ENCODE measurements at regions not wholly inside any gene's neighbourhood (a gene's known extent, or its start where the extent isn't known, plus 50 kb on each side); places are given as distances from the start of the nearest gene placed in this dataset.

DNA sequence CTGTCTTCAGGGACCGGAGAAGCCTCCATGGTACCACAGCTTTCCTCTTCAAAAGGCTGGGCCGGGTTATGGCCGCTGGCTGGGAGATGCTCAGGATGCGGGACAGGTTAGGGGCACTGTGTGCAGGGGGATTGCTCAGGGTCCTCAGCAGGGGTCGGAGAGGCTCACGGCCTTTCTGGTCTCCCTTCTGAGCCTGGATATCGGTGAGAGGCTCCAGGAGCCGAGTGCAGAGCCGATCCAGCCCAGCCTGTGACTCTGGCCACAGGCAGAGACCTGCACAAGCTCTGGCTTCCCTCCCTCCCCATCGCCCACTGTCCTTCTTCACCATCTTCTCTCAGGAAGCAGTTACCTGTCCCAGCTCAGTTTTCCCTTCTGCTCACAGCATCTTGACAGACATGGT lies 306.0 kb downstream of the ZNF536 start:
- Mint-ChIP-seq H3K4me3 (no peak overlapping the region), H3K27ac (no peak overlapping the region), H3K36me3 (ENCODE audit: low read depth) (no peaks in the 10 kb centered on the region), H3K4me1 (no peaks in the 10 kb centered on the region), H3K27me3 (peaks cover 43% of the 10 kb centered on the region)
- no peaks in the 10 kb centered on the region for H3K9me3 ChIP-seq (ENCODE audit: control insufficient read depth, low read length, poor library complexity, severe bottlenecking)
- ATAC-seq (no peak), DNase-seq (no peak)

DNA sequence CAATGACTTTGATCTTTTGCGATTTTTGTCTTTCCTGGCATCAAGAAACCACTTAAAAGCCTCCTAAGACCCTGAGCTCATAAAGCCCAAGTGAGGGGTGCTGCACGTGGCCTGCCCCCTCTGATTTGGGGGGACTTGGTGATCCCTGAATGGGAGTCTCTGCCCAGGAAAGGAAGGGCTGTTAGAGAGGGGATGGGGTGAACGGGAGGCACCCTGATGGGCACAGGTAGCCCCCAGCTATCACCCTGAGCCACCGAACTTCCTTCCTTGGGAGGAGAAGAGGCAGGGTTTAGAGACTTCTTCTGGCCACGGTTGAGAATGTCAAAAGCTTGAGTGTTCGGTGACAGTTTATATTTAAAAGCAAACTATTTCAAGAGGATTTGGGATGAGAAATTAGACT lies 305.5 kb downstream of the ZNF536 start:
- H3K9me3 ChIP-seq (ENCODE audit: control insufficient read depth, low read length, poor library complexity, severe bottlenecking): no peaks in the 10 kb centered on the region
- Mint-ChIP-seq H3K4me1 (no peaks in the 10 kb centered on the region), H3K36me3 (ENCODE audit: low read depth) (no peaks in the 10 kb centered on the region), H3K27ac (no peak overlapping the region), H3K27me3 (peaks cover 43% of the 10 kb centered on the region), H3K4me3 (no peak overlapping the region)
- DNase-seq (no peak), ATAC-seq (no peak)

DNA sequence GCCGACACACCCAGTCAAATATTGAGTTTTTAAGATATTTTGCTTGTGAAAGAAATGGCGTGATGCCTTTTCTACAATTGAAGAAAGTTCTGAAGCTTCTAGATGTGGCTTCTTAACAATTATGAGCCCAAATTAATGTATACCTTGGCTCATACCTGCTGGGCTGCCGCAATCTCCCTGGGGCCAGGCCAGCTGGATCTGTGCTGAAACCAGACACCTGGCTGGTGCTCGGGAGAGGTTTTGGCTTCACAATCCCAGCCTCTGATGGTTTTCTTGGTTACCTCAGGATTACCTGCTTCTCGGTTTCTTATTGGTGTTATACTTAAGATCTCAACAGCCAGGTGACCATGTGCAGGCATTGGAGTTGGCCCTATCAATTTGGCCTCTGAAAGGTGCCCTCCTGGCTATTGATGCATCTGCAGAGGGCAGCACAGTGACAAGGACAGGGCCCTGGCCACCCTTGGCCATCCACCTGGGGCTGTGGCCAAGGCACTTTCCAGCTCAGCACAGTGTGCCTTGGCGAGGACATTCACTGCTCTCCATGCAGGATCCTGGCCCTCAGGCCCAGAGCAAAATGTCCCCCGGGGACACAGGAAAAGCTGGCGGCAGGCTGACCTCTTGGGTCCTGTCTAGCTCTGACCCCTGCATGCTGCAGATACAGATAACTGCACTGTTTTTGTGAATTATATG lies 305.0 kb downstream of the ZNF536 start:
- no peaks in the 10 kb centered on the region for H3K9me3 ChIP-seq (ENCODE audit: control insufficient read depth, low read length, poor library complexity, severe bottlenecking)
- Mint-ChIP-seq H3K36me3 (ENCODE audit: low read depth) (no peaks in the 10 kb centered on the region), H3K4me1 (no peaks in the 10 kb centered on the region), H3K27ac (no peak overlapping the region), H3K4me3 (no peak overlapping the region), H3K27me3 (peaks cover 43% of the 10 kb centered on the region)
- ATAC-seq (no peak), DNase-seq (no peak)

DNA sequence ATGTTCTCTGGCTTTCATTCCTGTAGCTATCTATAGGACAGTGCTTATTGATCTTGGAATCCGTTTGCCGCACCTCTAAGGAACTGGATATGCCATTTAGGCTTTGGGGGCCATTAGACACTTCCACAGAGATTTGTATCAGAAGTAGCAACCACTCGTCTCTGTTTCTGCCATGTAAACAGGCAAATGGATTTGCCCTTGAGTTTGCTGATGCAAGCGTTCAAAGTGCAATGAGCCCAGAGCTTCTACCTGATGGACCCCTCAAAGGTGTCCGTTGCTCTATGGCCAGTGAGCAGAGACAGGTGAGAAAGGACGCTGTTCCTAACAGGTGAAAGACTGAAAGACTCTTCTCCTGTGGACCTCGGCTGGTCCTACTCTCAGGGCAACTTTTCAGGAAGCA lies 302.9 kb downstream of the ZNF536 start:
- DNase-seq (no peak), ATAC-seq (no peak)
- no peak overlapping the region for H3K27ac Mint-ChIP-seq
- H3K4me3 Mint-ChIP-seq: no peak overlapping the region
- H3K4me1 Mint-ChIP-seq: no peaks in the 10 kb centered on the region
- H3K9me3 ChIP-seq (ENCODE audit: control insufficient read depth, low read length, poor library complexity, severe bottlenecking): no peaks in the 10 kb centered on the region
- no peaks in the 10 kb centered on the region for H3K36me3 Mint-ChIP-seq (ENCODE audit: low read depth)
- H3K27me3 Mint-ChIP-seq: peaks cover 47% of the 10 kb centered on the region

DNA sequence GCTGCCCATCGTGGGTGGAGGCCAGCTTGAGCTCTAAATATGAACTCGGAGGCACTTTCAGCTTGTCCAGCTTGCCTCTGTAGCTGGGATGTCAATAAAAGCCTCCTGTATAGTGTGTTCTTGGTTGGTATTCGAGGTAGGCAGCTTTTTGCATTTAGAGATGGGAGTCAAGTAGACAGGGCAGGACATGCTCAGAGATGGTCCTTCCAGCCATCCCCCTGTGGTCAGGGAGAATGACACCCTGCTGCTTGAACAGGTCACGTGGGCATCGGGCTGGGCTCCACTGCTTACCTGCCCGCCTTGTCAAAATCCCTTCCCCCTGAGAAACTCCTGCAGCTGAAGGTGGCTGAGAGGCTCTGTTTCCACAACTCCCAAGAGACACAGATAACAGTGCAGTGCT lies 302.5 kb downstream of the ZNF536 start:
- DNase-seq (no peak), ATAC-seq (no peak)
- Mint-ChIP-seq H3K36me3 (ENCODE audit: low read depth) (no peaks in the 10 kb centered on the region), H3K4me1 (no peaks in the 10 kb centered on the region), H3K27me3 (peaks cover 49% of the 10 kb centered on the region), H3K4me3 (no peak overlapping the region), H3K27ac (no peak overlapping the region)
- no peaks in the 10 kb centered on the region for H3K9me3 ChIP-seq (ENCODE audit: control insufficient read depth, low read length, poor library complexity, severe bottlenecking)

DNA sequence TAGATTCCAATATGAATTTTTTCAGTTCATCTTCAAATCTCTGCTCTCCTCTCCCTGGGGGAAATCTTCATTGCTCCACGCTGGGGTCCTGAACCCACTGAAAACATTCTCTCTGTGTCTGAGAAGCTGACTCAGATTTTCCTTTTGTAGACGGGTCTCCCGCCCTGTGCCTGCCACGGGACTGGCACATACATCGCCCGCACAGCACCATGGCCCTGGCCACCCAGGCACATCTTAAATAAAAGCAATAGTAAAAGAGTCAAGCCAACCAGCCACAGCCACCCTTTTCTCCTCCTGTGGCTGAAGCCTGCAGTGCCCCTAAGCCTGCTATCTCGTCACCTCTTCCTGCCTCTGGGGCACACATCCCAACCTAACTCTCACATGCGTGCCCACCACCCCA lies 301.2 kb downstream of the ZNF536 start:
- H3K27ac Mint-ChIP-seq: no peak overlapping the region
- no peaks in the 10 kb centered on the region for H3K4me1 Mint-ChIP-seq
- no peaks in the 10 kb centered on the region for H3K9me3 ChIP-seq (ENCODE audit: control insufficient read depth, low read length, poor library complexity, severe bottlenecking)
- H3K4me3 Mint-ChIP-seq: no peak overlapping the region
- DNase-seq (no peak), ATAC-seq (no peak)
- H3K27me3 Mint-ChIP-seq: peaks cover 60% of the 10 kb centered on the region
- peaks cover 2% of the 10 kb centered on the region for H3K36me3 Mint-ChIP-seq (ENCODE audit: low read depth)

DNA sequence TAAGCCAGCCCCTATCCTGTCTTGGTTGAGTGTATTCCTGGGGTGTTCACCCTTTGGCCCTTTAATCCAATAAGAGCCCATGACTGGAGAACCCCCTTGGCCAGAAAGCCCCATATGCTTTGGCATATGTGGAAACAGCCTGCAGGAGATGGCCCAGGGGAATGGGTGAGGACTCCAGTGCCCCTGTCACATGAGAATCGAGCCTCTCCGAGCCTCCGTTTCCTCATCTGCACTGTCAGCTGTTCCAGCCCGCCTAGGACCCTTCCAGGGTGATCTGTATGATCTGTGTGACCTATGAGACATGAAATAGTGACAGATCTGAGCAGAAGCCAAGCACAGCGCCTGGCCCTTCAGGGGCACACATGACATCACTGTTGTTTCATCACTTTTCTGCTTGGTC lies 300.7 kb downstream of the ZNF536 start:
- ATAC-seq: no peak
- Mint-ChIP-seq H3K4me1 (no peaks in the 10 kb centered on the region), H3K4me3 (no peak overlapping the region), H3K27ac (no peak overlapping the region), H3K27me3 (peaks cover 61% of the 10 kb centered on the region), H3K36me3 (ENCODE audit: low read depth) (peaks cover 2% of the 10 kb centered on the region)
- no peak for DNase-seq
- H3K9me3 ChIP-seq (ENCODE audit: control insufficient read depth, low read length, poor library complexity, severe bottlenecking): no peaks in the 10 kb centered on the region

DNA sequence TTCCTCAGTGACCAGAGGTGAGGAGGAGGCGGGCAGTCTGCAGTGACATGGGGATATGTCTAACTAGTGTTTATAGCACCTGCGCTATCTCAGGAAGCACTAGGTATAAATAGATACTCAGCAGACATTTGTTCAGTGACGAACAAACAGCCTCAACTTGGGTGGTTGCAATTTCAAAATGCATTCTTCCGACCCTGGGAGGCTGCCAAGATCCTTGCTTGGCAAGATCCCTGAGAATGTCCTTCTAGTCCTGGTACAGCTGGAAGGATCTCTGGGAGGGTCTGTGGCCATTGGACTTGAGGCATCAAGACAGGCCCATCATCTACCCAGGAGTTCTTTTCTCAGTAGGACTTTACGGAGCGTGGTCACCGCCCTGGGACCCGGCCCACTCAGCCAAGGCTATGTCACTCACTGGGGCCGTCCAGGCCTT lies 299.5 kb downstream of the ZNF536 start:
- H3K9me3 ChIP-seq (ENCODE audit: control insufficient read depth, low read length, poor library complexity, severe bottlenecking): no peaks in the 10 kb centered on the region
- Mint-ChIP-seq H3K4me1 (no peaks in the 10 kb centered on the region), H3K27ac (no peak overlapping the region), H3K4me3 (no peak overlapping the region), H3K27me3 (peaks cover 63% of the 10 kb centered on the region), H3K36me3 (ENCODE audit: low read depth) (peaks cover 2% of the 10 kb centered on the region)
- DNase-seq (no peak), ATAC-seq (no peak)

DNA sequence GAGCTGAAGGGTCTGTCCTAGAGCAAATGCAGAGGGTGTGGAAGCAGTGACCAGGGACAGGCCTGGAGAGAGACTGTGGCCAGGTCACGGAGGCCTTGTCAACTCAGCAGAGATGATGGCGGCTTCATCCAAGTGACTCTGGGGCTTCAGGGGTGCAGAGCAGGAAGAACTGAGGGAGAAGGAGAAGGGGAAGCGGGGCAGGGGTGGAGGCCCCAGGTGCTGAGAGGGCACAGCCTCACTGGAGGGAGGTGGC lies 299.1 kb downstream of the ZNF536 start:
- no peak overlapping the region for H3K4me3 Mint-ChIP-seq
- no peaks in the 10 kb centered on the region for H3K9me3 ChIP-seq (ENCODE audit: control insufficient read depth, low read length, poor library complexity, severe bottlenecking)
- DNase-seq: no peak
- peaks cover 2% of the 10 kb centered on the region for H3K36me3 Mint-ChIP-seq (ENCODE audit: low read depth)
- peaks cover 63% of the 10 kb centered on the region for H3K27me3 Mint-ChIP-seq
- no peak for ATAC-seq
- no peak overlapping the region for H3K27ac Mint-ChIP-seq
- peaks cover 1% of the 10 kb centered on the region for H3K4me1 Mint-ChIP-seq

DNA sequence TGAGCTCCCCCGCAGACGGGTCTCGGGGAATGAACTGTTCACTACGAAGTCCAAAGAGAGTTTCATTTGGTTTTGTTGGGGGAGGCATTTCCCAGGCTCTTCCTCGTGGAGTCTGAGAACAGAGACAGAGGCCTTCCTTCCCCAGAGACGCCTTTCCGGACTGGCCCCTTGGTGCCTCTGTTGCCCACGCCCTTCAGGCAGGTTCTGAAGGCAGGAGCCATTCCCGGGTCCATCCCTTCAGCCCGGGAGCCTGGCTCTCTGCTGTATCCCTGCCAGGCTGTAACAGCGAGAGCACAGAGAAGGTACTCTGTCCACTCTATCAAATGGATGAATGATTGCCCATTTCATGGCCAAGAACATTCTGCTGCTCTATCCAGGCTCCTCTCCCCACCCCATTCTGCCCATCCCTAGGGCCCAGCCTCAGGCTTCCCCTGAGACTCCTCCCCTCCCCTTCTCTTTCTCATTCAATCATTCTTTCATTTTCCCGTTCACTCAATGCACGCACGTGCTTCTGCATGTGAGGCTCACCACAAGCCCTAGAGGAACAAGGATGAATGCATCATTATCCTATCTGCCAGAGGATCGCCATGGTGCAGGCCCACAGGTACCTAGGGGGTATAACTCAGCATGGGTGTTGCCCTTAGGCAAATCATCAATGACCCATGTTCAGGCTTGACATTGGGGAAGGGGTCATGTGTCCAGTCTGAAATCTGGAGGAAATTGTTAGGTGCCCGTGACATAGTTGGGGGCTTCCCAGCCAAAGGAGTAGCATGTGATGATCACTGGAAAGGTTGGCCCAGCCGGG lies 298.6 kb downstream of the ZNF536 start:
- Mint-ChIP-seq H3K36me3 (ENCODE audit: low read depth) (peaks cover 2% of the 10 kb centered on the region), H3K27ac (no peak overlapping the region), H3K4me3 (no peak overlapping the region), H3K27me3 (peaks cover 64% of the 10 kb centered on the region), H3K4me1 (peaks cover 2% of the 10 kb centered on the region)
- ATAC-seq: no peak
- DNase-seq: no peak
- no peaks in the 10 kb centered on the region for H3K9me3 ChIP-seq (ENCODE audit: control insufficient read depth, low read length, poor library complexity, severe bottlenecking)

DNA sequence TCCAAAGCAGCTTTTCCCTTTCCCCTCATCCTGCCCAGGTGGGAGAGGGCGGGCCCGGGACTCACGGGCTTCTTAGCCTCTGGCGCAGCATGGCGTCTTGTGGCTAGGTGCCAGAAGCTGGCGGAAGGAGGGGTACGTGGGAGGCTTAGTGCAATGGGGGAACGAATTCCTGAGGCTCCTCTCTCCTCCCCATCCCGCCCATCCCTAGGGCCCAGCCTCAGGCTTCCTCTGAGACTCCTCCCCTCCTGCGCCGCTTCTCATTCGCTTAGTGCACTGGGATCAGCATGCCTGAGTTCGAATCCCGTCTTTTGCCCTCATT lies 297.8 kb downstream of the ZNF536 start:
- ATAC-seq: no peak
- no peaks in the 10 kb centered on the region for H3K9me3 ChIP-seq (ENCODE audit: control insufficient read depth, low read length, poor library complexity, severe bottlenecking)
- Mint-ChIP-seq H3K36me3 (ENCODE audit: low read depth) (peaks cover 2% of the 10 kb centered on the region), H3K4me3 (no peak overlapping the region), H3K27me3 (peaks cover 69% of the 10 kb centered on the region), H3K4me1 (peaks cover 2% of the 10 kb centered on the region), H3K27ac (no peak overlapping the region)
- no peak for DNase-seq

DNA sequence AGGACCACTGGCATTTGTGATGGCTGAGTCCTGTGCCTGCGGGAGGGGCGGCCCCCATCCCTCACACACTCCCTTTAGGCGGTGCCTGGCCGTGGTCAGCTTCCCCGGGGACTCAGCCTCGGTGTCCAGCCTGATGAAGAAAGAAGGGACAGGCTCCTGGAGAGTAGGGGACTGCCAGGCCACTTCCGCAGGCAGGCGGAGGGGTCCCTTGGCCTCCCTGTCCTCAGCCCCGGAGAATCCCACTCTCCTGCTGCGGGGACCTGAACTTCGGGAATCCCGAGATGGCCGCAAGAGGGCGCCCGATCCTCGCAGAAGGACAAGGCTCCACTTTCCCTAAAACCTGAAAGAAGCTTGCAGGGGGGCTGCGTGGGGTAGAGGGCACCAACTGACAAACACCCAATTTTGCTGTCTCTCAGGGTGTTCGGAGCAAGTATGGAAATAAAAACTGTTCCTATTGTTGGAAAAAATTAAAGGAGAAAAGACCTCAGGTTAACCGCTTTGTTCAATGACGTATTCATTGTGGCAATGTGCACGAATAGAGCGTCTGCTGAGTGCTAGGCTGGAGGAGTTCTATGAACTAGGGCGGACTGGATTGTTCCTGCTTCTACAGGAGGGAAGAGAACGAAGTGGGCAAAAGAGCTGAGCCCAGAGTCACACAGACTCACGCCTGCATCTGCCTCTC lies 297.3 kb downstream of the ZNF536 start:
- H3K4me1 Mint-ChIP-seq: peaks cover 2% of the 10 kb centered on the region
- DNase-seq: peak in 2 of 3 donors; percentile 21 to 31
- H3K27ac Mint-ChIP-seq: no peak overlapping the region
- peaks cover 72% of the 10 kb centered on the region for H3K27me3 Mint-ChIP-seq
- peaks cover 2% of the 10 kb centered on the region for H3K36me3 Mint-ChIP-seq (ENCODE audit: low read depth)
- no peaks in the 10 kb centered on the region for H3K9me3 ChIP-seq (ENCODE audit: control insufficient read depth, low read length, poor library complexity, severe bottlenecking)
- ATAC-seq: no peak
- no peak overlapping the region for H3K4me3 Mint-ChIP-seq

DNA sequence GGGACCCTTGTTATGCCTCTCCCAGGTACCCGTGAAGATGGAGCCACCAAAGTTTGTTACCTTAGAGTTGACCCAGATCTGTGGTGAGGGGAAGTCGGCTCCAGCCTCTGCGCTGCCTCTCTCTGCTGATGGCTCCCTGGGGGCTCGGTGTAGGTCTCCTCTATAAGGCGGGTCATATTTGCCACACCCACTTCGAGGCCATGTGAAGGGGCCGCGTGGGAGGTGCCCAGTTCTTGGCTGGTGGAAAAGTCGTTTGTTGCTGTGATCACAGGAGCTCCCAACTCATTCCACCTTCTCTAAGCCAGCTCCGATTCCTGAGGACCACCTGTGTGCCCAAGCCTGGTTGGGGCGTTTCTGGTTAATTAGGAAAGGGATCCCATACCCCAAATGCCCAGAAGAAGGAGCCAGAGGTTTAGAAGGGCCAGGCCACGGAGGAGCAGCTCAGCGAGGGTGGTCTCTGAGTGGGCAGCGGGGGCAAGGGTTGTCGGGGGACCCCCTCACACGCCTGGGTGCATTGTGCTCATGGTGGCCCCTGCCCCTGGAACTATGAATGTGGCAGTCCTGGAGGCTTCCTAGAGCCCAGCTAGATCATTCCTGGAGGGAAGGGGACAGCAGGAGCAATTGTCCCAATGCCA lies 296.5 kb downstream of the ZNF536 start:
- H3K4me3 Mint-ChIP-seq: no peak overlapping the region
- peaks cover 2% of the 10 kb centered on the region for H3K4me1 Mint-ChIP-seq
- no peak for DNase-seq
- ATAC-seq: no peak
- H3K27me3 Mint-ChIP-seq: peaks cover 72% of the 10 kb centered on the region
- H3K36me3 Mint-ChIP-seq (ENCODE audit: low read depth): peaks cover 2% of the 10 kb centered on the region
- no peak overlapping the region for H3K27ac Mint-ChIP-seq
- H3K9me3 ChIP-seq (ENCODE audit: control insufficient read depth, low read length, poor library complexity, severe bottlenecking): no peaks in the 10 kb centered on the region

Data from T-helper 17 cell (primary cell).